Peyer's patch (tissue), 4 donors: ENCODE measurements at regions not wholly inside any gene's neighbourhood (a gene's known extent, or its start where the extent isn't known, plus 50 kb on each side); places are given as distances from the start of the nearest gene placed in this dataset.
"Not testable (repeated sequence)": the region's sequence is repeated elsewhere in the genome, so short reads cannot be mapped to it uniquely, and the experiment has no call there.

Source experiments
- POLR2A ChIP-seq, 2 donors: fragments of 450-650 bp; IDR thresholded peaks; one replicate each; pipeline ENCODE4 v1.5.1; 2017; ENCODE audit warnings: antibody characterized with exemption in 2 of 2, mild to moderate bottlenecking in 2 of 2, moderate library complexity in 2 of 2
- TF ChIP-seq, protein P1 (sequence below), 6 experiments: fragments of 450-650 bp in 4 of 6; fragments of 200-600 bp in 2 of 6; sonication (generic) in 1 of 6; IDR thresholded peaks; one replicate each; pipeline ENCODE4 v1.5.1; 2017 to 2019; ENCODE audit warnings: antibody characterized with exemption in 6 of 6, mild to moderate bottlenecking in 3 of 6, moderate library complexity in 1 of 6

GRCh38 chr9:42697146-42697545 lies 513.7 kb downstream of the SPATA31A6 start:
- TF ChIP-seq POLR2A (IDR thresholded peaks at IDR 0.05), result not testable (repeated sequence)
- TF ChIP-seq, protein P1, sequence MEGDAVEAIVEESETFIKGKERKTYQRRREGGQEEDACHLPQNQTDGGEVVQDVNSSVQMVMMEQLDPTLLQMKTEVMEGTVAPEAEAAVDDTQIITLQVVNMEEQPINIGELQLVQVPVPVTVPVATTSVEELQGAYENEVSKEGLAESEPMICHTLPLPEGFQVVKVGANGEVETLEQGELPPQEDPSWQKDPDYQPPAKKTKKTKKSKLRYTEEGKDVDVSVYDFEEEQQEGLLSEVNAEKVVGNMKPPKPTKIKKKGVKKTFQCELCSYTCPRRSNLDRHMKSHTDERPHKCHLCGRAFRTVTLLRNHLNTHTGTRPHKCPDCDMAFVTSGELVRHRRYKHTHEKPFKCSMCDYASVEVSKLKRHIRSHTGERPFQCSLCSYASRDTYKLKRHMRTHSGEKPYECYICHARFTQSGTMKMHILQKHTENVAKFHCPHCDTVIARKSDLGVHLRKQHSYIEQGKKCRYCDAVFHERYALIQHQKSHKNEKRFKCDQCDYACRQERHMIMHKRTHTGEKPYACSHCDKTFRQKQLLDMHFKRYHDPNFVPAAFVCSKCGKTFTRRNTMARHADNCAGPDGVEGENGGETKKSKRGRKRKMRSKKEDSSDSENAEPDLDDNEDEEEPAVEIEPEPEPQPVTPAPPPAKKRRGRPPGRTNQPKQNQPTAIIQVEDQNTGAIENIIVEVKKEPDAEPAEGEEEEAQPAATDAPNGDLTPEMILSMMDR (IDR thresholded peaks at IDR 0.05), result not testable (repeated sequence)
